HepG2 (cell line): ENCODE measurements at regions not wholly inside any gene's neighbourhood (a gene's known extent, or its start where the extent isn't known, plus 50 kb on each side); places are given as distances from the start of the nearest gene placed in this dataset.

ENCODE experiments used
- AHR ChIP-seq: IDR thresholded peaks from 2 replicates; pipeline ENCODE4 v1.6.1; 2018; ENCODE audit warnings: missing genetic modification reagents, missing compliant biosample characterization
- CTCF ChIP-seq: sonication (generic); formaldehyde crosslinking; IDR thresholded peaks from 2 replicates; pipeline ENCODE4 v1.5.0; 2020; ENCODE audit warnings: mild to moderate bottlenecking, missing genetic modification reagents, moderate library complexity
- ESRRA ChIP-seq: sonication (generic); formaldehyde crosslinking; IDR thresholded peaks from 2 replicates; pipeline ENCODE4 v1.5.1; 2020; ENCODE audit warnings: mild to moderate bottlenecking, low read depth, missing genetic modification reagents
- MEIS1 ChIP-seq: sonication (generic); formaldehyde crosslinking; IDR thresholded peaks from 2 replicates; pipeline ENCODE4 v1.9.0; 2021; ENCODE audit warnings: mild to moderate bottlenecking, missing genetic modification reagents, moderate library complexity, borderline replicate concordance
- NFYB ChIP-seq: sonication (generic); formaldehyde crosslinking; IDR thresholded peaks from 2 replicates; pipeline ENCODE4 v1.4.0; 2020; ENCODE audit warnings: missing genetic modification reagents
- TAF15 ChIP-seq: fragments of 200-400 bp; formaldehyde crosslinking; IDR thresholded peaks from one replicate; pipeline ENCODE4 v1.6.1; 2018; ENCODE audit warnings: mild to moderate bottlenecking, low read depth, low read length; ENCODE audit not compliant: poor library complexity, severe bottlenecking
- TEAD2 ChIP-seq: sonication (generic); formaldehyde crosslinking; IDR thresholded peaks from 2 replicates; pipeline ENCODE4 v1.9.0; 2021; ENCODE audit warnings: missing genetic modification reagents

- TF ChIP-seq ESRRA (CRISPR knock-in tag) (no peak), CTCF (CRISPR knock-in tag) (no peak), MEIS1 (CRISPR knock-in tag) (no peak), NFYB (CRISPR knock-in tag) (no peak), AHR (CRISPR knock-in tag) (no peak), TAF15 (no peak), TEAD2 (CRISPR knock-in tag) (no peak)
Measured at GRCh38 chr2:101549371-101549770, 74.5 kb upstream of the RFX8 start.
